Uterus (tissue), 3 donors: ENCODE measurements at regions not wholly inside any gene's neighbourhood (a gene's known extent, or its start where the extent isn't known, plus 50 kb on each side); places are given as distances from the start of the nearest gene placed in this dataset.
A peak's percentile ranks its signal among the peaks of the same experiment; 100 is the strongest.

Source experiments
- DNase-seq, 2 donors: peaks; one replicate each; pipeline ENCODE4 v3.0.0-alpha.2; 2019 to 2020
- H3K27ac ChIP-seq, 2 donors: fragments of 200-600 bp; sonication (generic); 1 replicate in 1 of 2; 2 replicates in 1 of 2; pipeline ENCODE4 v1.5.1; 2016 to 2018
- H3K27me3 ChIP-seq, 2 donors: fragments of 200-600 bp; sonication (generic); one replicate each; pipeline ENCODE4 v1.5.1; 2018 to 2019; ENCODE audit warnings: control low read depth in 1 of 2
- H3K36me3 ChIP-seq, 2 donors: fragments of 200-600 bp; sonication (generic); one replicate each; pipeline ENCODE4 v1.5.1; 2019; ENCODE audit warnings: control low read depth in 1 of 2
- H3K4me1 ChIP-seq, 2 donors: fragments of 200-600 bp; sonication (generic); one replicate each; pipeline ENCODE4 v1.5.1; 2018 to 2019; ENCODE audit warnings: control low read depth in 1 of 2
- H3K4me3 ChIP-seq, 2 donors: fragments of 200-600 bp; sonication (generic); 1 replicate in 1 of 2; 2 replicates in 1 of 2; pipeline ENCODE4 v1.5.1; 2018 to 2019; ENCODE audit warnings: mild to moderate bottlenecking in 1 of 2
- H3K9me3 ChIP-seq, 2 donors: fragments of 200-600 bp; sonication (generic); one replicate each; pipeline ENCODE4 v1.5.1; 2019; ENCODE audit warnings: control low read depth in 1 of 2
- POLR2A ChIP-seq, 2 donors: fragments of 450-650 bp; IDR thresholded peaks; one replicate each; pipeline ENCODE4 v1.6.1; 2016; ENCODE audit warnings: antibody characterized with exemption in 2 of 2, mild to moderate bottlenecking in 1 of 2, moderate library complexity in 1 of 2
- intact Hi-C: fragments of 100-400 bp; cut with DNase I; formaldehyde crosslinking; loops from one replicate; pipeline ENCODE4 v1.15.1; 2023; ENCODE audit warnings: low total_unique reads
- TF ChIP-seq, protein P1 (sequence below), 4 experiments: fragments of 200-600 bp in 2 of 4; fragments of 450-650 bp in 2 of 4; sonication (generic) in 2 of 4; IDR thresholded peaks; one replicate each; pipeline ENCODE4 v1.5.1; 2016 to 2019; ENCODE audit warnings: antibody characterized with exemption in 4 of 4, mild to moderate bottlenecking in 2 of 4, moderate library complexity in 1 of 4
- donor health status: DM: yes; HTN: yes; CAD: no.

GRCh38 chr4:124903995-124904722 is 191.6 kb upstream of the ANKRD50 start:
- no peak for TF ChIP-seq POLR2A (IDR thresholded peaks at IDR 0.05)
- TF ChIP-seq, protein P1, sequence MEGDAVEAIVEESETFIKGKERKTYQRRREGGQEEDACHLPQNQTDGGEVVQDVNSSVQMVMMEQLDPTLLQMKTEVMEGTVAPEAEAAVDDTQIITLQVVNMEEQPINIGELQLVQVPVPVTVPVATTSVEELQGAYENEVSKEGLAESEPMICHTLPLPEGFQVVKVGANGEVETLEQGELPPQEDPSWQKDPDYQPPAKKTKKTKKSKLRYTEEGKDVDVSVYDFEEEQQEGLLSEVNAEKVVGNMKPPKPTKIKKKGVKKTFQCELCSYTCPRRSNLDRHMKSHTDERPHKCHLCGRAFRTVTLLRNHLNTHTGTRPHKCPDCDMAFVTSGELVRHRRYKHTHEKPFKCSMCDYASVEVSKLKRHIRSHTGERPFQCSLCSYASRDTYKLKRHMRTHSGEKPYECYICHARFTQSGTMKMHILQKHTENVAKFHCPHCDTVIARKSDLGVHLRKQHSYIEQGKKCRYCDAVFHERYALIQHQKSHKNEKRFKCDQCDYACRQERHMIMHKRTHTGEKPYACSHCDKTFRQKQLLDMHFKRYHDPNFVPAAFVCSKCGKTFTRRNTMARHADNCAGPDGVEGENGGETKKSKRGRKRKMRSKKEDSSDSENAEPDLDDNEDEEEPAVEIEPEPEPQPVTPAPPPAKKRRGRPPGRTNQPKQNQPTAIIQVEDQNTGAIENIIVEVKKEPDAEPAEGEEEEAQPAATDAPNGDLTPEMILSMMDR (IDR thresholded peaks at IDR 0.05): no peak
- intact Hi-C loops: no loop called here
- Histone ChIP-seq H3K9me3 (no peaks in the 10 kb centered on the region), H3K4me3 (peak overlapping the region in 1 of 2 donors; percentile 13), H3K36me3 (no peaks in the 10 kb centered on the region), H3K4me1 (no peaks in the 10 kb centered on the region), H3K27ac (no peak overlapping the region), H3K27me3 (no peaks in the 10 kb centered on the region)
- DNase-seq: no peak

DNA sequence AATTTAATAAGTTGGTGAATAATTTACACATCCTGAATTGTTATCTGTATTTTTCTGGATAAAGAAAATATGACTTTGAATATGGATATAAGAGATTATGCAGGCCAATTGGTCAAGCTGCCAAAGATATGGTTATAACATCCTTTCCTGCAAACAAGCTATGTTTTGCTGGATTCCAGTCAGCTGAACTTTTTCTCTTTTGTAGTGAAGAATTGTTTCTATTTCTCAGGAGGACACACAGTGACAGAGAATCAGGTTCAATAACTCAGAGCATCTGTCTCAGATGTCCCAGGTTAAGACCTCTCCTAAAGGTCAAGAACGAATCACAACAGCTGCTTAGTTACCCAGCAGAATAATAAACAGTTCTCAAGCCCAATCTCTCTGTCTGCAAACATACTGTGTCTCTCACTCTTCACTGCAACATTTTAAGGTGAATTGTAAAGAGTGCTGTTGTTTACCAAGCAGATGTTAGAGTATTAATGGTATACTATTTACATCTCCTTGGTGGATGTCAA is 189.5 kb upstream of the ANKRD50 start:
- Histone ChIP-seq H3K4me3 (no peak overlapping the region), H3K27ac (no peak overlapping the region), H3K4me1 (no peaks in the 10 kb centered on the region), H3K27me3 (no peaks in the 10 kb centered on the region), H3K36me3 (no peaks in the 10 kb centered on the region), H3K9me3 (no peaks in the 10 kb centered on the region)
- intact Hi-C loops: no loop called here
- TF ChIP-seq POLR2A (IDR thresholded peaks at IDR 0.05): no peak
- TF ChIP-seq, protein P1 (IDR thresholded peaks at IDR 0.05): no peak
- DNase-seq: no peak

DNA sequence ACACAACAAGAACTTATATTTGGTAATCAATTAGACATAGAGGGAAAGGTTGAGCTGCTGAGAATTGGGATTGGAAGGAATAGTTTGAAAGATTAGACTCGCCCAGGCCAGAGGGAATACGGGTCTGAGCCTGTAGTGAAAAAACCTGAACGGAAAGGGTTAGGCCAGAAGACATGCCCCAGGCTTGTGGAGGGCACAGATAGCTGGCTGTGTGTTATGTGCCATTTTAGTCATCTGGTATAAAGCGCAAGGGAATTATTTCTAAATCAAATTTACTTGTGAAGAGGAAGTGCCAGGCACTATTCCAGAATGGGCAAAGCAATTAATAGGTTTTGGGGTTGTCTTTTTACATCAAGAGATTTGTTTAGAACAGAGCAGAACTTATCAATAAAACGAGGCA is 187.5 kb upstream of the ANKRD50 start:
- no peak for DNase-seq
- H3K9me3 ChIP-seq: no peaks in the 10 kb centered on the region
- no peak for TF ChIP-seq POLR2A (IDR thresholded peaks at IDR 0.05)
- TF ChIP-seq, protein P1 (IDR thresholded peaks at IDR 0.05): no peak
- H3K4me1 ChIP-seq: no peaks in the 10 kb centered on the region
- intact Hi-C loops: no loop called here
- no peaks in the 10 kb centered on the region for H3K27me3 ChIP-seq
- H3K27ac ChIP-seq: no peak overlapping the region
- H3K4me3 ChIP-seq: no peak overlapping the region
- no peaks in the 10 kb centered on the region for H3K36me3 ChIP-seq

DNA sequence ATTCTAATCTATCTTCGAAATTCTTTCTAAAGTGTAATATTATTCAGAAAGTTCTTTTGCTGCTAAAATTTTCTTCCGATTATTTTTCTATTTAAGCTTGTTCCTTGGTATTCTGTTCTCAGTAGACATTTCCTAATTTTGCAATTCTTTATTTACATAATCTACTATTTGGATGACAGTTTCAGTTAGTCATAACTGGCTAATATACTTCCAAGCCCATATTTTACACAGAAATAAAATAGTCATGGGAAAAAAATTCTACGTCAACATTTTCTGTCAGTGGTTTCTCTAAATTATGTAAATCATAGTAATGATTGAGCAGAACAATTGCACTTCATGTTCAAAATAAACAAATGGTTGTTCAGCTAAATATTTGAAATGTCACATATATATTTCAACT is 178.0 kb upstream of the ANKRD50 start:
- no peaks in the 10 kb centered on the region for H3K9me3 ChIP-seq
- H3K4me3 ChIP-seq: no peak overlapping the region
- no peaks in the 10 kb centered on the region for H3K4me1 ChIP-seq
- TF ChIP-seq, protein P1 (IDR thresholded peaks at IDR 0.05): no peak
- TF ChIP-seq POLR2A (IDR thresholded peaks at IDR 0.05): no peak
- H3K27ac ChIP-seq: no peak overlapping the region
- no peak for DNase-seq
- H3K27me3 ChIP-seq: no peaks in the 10 kb centered on the region
- no peaks in the 10 kb centered on the region for H3K36me3 ChIP-seq
- intact Hi-C loops: no loop called here

- Histone ChIP-seq H3K27ac (no peak overlapping the region), H3K9me3 (no peaks in the 10 kb centered on the region), H3K27me3 (no peaks in the 10 kb centered on the region), H3K4me3 (no peak overlapping the region), H3K4me1 (no peaks in the 10 kb centered on the region), H3K36me3 (no peaks in the 10 kb centered on the region)
- intact Hi-C loops: no loop called here
- no peak for TF ChIP-seq POLR2A (IDR thresholded peaks at IDR 0.05)
- TF ChIP-seq, protein P1 (IDR thresholded peaks at IDR 0.05): no peak
- no peak for DNase-seq
Observed at GRCh38 chr4:124887739-124888138, 175.2 kb upstream of the ANKRD50 start.
